Adrenal gland (tissue), 9 donors: ENCODE measurements at regions not wholly inside any gene's neighbourhood (a gene's known extent, or its start where the extent isn't known, plus 50 kb on each side); places are given as distances from the start of the nearest gene placed in this dataset.

ENCODE experiments used
- DNase-seq, 7 donors: peaks; one replicate each; pipeline ENCODE4 v3.0.0-alpha.2; 2019 to 2020
- H3K27ac ChIP-seq, 5 donors: fragments of 200-600 bp; sonication (generic) in 4 of 5; 1 replicate in 3 of 5; 2 replicates in 2 of 5; pipeline versions ENCODE4 v1.5.1 to v1.8.0; 2016 to 2020; ENCODE audit warnings: mild to moderate bottlenecking in 1 of 5
- H3K27me3 ChIP-seq: fragments of 200-600 bp; 2 replicates; pipeline ENCODE4 v1.8.0; 2021
- H3K36me3 ChIP-seq, 2 donors: fragments of 200-600 bp; replicated peaks in 1 of 2; 1 replicate in 1 of 2; 2 replicates in 1 of 2; pipeline versions ENCODE4 v1.5.1 to v1.8.0; 2018 to 2022
- H3K4me1 ChIP-seq, 2 donors: fragments of 200-600 bp; replicated peaks in 1 of 2; 1 replicate in 1 of 2; 2 replicates in 1 of 2; pipeline versions ENCODE4 v1.5.1 to v1.8.0; 2018 to 2021
- H3K4me3 ChIP-seq, 4 donors: fragments of 200-600 bp; sonication (generic) in 3 of 4; one replicate each; pipeline ENCODE4 v1.5.1; 2016 to 2018
- H3K9me3 ChIP-seq, 3 donors: fragments of 200-600 bp; sonication (generic) in 1 of 3; replicated peaks in 1 of 3; 1 replicate in 2 of 3; 2 replicates in 1 of 3; pipeline versions ENCODE4 v1.5.1 to v1.8.0; 2016 to 2021
- POLR2A ChIP-seq, 2 donors: fragments of 450-650 bp; IDR thresholded peaks; one replicate each; pipeline ENCODE4 v1.6.1; 2017; ENCODE audit warnings: antibody characterized with exemption in 2 of 2, mild to moderate bottlenecking in 2 of 2, moderate library complexity in 1 of 2
- WGBS, 4 donors: extraction: QIAGEN DNeasy Blood & Tissue Kit in 2 of 4; methylation state at CpG; one replicate each; pipeline versions ENCODE4 v1.1.5 to v1.1.7; 2013 to 2017; 5-methylcytosine and 5-hydroxymethylcytosine counted together
- intact Hi-C, 2 donors: fragments of 100-400 bp; cut with DNase I; formaldehyde crosslinking; loops; one replicate each; pipeline versions ENCODE4 v1.14.1 to v1.15.0; 2022 to 2023
- TF ChIP-seq, protein P1 (sequence below), 6 experiments: fragments of 450-650 bp in 4 of 6; fragments of 200-600 bp in 2 of 6; sonication (generic) in 1 of 6; IDR thresholded peaks; 1 replicate in 5 of 6; 2 replicates in 1 of 6; pipeline versions ENCODE4 v1.5.1 to v1.8.0; 2016 to 2021; ENCODE audit warnings: antibody characterized with exemption in 6 of 6, mild to moderate bottlenecking in 2 of 6, moderate library complexity in 1 of 6
- donor health status: healthy with polysubstance abuse.
- donor health status: Bipolar disorder and iron deficiency.
- donor health status: DM: yes; HTN: yes; CAD: no.
- donor health status: DM: no; HTN: no; CAD: no.
- donor health status: DM: no; HTN: no; CAD: no.

DNA sequence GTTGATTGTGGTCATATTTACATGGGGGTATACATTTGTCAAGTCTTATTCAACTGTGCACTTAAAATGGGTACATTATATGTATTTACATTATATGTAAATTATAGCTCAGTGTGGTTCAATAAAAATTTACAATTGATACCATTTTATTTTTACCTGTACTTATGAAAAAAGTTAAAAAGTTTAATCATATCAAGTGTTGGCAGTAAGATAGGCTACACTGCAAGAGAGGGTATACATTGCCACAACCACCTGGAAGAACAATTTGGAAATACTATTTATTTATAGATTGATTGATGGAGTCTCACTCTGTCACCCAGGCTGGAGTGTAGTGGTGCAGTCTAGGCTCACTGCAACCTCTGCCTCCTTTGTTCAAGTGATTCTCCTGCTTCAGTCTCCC, 453.3 kb downstream of the XYLT1 start:
- no peaks in the 10 kb centered on the region for H3K27me3 ChIP-seq
- intact Hi-C loops: no loop called here
- H3K36me3 ChIP-seq: no peaks in the 10 kb centered on the region
- H3K4me3 ChIP-seq: no peak overlapping the region
- H3K9me3 ChIP-seq: no peaks in the 10 kb centered on the region
- no peak for DNase-seq
- no peak for TF ChIP-seq POLR2A (IDR thresholded peaks at IDR 0.05)
- TF ChIP-seq, protein P1, sequence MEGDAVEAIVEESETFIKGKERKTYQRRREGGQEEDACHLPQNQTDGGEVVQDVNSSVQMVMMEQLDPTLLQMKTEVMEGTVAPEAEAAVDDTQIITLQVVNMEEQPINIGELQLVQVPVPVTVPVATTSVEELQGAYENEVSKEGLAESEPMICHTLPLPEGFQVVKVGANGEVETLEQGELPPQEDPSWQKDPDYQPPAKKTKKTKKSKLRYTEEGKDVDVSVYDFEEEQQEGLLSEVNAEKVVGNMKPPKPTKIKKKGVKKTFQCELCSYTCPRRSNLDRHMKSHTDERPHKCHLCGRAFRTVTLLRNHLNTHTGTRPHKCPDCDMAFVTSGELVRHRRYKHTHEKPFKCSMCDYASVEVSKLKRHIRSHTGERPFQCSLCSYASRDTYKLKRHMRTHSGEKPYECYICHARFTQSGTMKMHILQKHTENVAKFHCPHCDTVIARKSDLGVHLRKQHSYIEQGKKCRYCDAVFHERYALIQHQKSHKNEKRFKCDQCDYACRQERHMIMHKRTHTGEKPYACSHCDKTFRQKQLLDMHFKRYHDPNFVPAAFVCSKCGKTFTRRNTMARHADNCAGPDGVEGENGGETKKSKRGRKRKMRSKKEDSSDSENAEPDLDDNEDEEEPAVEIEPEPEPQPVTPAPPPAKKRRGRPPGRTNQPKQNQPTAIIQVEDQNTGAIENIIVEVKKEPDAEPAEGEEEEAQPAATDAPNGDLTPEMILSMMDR (IDR thresholded peaks at IDR 0.05): no peak
- H3K4me1 ChIP-seq: no peaks in the 10 kb centered on the region
- no peak overlapping the region for H3K27ac ChIP-seq

DNA sequence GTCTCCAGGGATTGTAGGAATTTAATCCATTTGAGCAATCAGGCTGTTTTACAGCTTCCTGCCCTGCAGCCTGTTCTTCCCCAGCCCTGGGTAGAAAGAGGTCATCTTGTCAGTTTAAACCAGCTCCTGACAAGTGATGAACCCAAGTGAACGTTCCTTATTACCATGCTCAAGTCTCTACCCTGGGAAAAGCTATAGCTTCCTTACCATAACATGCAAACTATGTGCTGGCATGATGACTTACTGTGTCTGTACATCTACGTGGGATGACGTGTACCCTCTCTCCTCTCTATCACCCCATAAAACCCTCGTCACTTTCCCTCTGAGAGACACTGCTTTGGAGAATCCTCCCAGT, 452.2 kb downstream of the XYLT1 start:
- Histone ChIP-seq H3K4me1 (no peaks in the 10 kb centered on the region), H3K27me3 (no peaks in the 10 kb centered on the region), H3K4me3 (no peak overlapping the region), H3K27ac (no peak overlapping the region), H3K36me3 (no peaks in the 10 kb centered on the region), H3K9me3 (no peaks in the 10 kb centered on the region)
- DNase-seq: no peak
- 49 to 55% (median 52%) methylated on average over 4 of the region's 4 CpGs for WGBS, 4 donors
- no peak for TF ChIP-seq POLR2A (IDR thresholded peaks at IDR 0.05)
- intact Hi-C loops: no loop called here

DNA sequence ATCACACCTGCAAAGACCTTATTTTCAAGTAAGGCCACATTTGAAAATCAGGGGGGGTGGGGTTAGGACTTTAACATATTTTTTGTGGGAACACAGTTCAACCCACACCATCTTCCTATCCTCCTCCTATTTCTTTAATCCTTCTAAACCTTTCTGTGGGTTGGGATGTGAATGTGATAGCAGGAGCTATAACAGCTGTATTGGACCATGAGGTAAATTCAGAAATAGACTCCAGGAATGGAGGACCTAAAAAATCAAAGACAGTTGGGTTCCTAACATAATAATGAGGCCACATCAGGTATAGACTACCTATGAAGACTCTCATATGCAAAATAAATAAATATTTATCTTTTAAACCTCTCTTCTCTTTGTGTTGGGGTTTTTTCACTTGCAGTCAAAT, 451.4 kb downstream of the XYLT1 start:
- no peak for DNase-seq
- Histone ChIP-seq H3K36me3 (no peaks in the 10 kb centered on the region), H3K4me1 (no peaks in the 10 kb centered on the region), H3K27me3 (no peaks in the 10 kb centered on the region), H3K4me3 (no peak overlapping the region), H3K9me3 (no peaks in the 10 kb centered on the region), H3K27ac (no peak overlapping the region)
- TF ChIP-seq, protein P1 (IDR thresholded peaks at IDR 0.05): no peak
- TF ChIP-seq POLR2A (IDR thresholded peaks at IDR 0.05): no peak
- intact Hi-C loops: no loop called here

DNA sequence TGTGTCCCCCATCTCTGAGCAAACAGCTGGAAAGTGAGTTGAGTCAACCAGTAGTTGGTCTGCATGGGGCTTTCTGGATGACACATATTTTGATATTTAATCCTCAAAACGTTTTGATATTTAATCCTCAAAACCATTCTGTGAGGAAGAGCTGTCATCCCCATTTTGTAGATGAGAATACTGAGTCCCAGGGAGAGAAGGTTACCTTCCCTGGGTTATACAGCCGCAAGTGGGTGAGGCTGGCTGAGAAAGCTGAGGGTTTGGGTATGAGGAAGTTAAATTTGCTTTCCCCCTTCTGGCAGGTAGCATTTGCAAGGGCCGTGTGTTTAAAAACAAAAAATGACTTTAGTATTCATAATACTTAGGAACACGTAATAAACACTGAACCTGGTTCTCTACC, 447.2 kb downstream of the XYLT1 start:
- intact Hi-C loops: no loop called here
- DNase-seq: no peak
- Histone ChIP-seq H3K4me3 (no peak overlapping the region), H3K4me1 (no peaks in the 10 kb centered on the region), H3K27me3 (no peaks in the 10 kb centered on the region), H3K9me3 (no peaks in the 10 kb centered on the region), H3K27ac (no peak overlapping the region), H3K36me3 (no peaks in the 10 kb centered on the region)
- TF ChIP-seq POLR2A (IDR thresholded peaks at IDR 0.05): no peak
- TF ChIP-seq, protein P1 (IDR thresholded peaks at IDR 0.05): no peak
- 72 to 80% (median 75%) methylated on average over 4 of the region's 4 CpGs for WGBS, 4 donors

DNA sequence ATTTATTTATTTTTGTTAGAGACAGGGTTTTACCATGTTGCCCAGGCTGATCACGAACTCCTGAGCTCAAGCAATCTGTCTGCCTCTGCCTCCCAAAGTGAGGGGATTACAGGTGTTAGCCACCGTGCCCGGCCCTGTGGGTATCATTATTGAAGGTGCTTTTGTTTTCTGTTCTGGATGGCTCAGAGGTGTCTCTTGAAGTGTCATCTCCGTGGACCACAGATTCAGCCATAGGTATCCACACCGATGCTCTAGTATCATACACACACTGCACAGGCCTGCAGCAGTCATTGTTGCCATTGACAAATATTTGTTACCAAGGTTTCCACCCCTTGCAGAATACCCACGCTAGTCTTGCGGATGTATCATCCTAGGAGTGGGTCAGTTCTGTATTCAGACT, 446.2 kb downstream of the XYLT1 start:
- no peaks in the 10 kb centered on the region for H3K9me3 ChIP-seq
- DNase-seq: no peak
- H3K4me3 ChIP-seq: no peak overlapping the region
- H3K4me1 ChIP-seq: no peaks in the 10 kb centered on the region
- H3K27me3 ChIP-seq: no peaks in the 10 kb centered on the region
- TF ChIP-seq, protein P1 (IDR thresholded peaks at IDR 0.05): no peak
- TF ChIP-seq POLR2A (IDR thresholded peaks at IDR 0.05): no peak
- no peaks in the 10 kb centered on the region for H3K36me3 ChIP-seq
- H3K27ac ChIP-seq: no peak overlapping the region
- WGBS, 4 donors: 92 to 98% (median 94%) methylated on average over 7 of the region's 7 CpGs
- intact Hi-C loops: no loop called here
